GOT3 (cell line): ENCODE measurements at regions not wholly inside any gene's neighbourhood (a gene's known extent, or its start where the extent isn't known, plus 50 kb on each side); places are given as distances from the start of the nearest gene placed in this dataset.

ENCODE experiments used
- DNase-seq: peaks from one replicate; lab custom pipeline; 2025; ENCODE audit warnings: mixed read lengths; lab: John Stamatoyannopoulos, UW

DNA sequence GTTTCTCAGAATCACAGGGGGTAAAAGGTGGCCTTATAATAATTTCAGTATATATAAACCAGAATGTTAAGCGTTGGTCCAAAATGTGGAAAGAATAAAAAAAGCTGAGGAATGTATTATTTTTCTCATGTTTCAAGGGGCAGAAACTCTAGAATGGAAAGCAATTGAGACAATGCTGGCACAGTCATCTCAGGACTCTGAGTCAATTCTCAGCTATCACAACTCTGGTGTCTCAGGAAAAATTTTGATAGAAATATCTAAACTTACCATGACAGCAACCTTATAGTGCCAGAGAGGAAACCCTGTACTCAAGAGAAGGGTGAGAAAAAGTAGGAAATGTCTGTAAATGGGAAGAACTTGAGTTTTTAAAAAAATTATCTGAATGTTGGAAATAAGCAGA is 1189.4 kb upstream of the NUDT12 start:
- DNase-seq, result no peak

GRCh38 chr5:104739905-104740304 is 1177.3 kb upstream of the NUDT12 start:
- DNase-seq, result no peak

- no peak for DNase-seq
These were observed 1176.9 kb upstream of the NUDT12 start for GRCh38 chr5:104739503-104739902.

- no peak for DNase-seq
These were observed 1173.5 kb upstream of the NUDT12 start for GRCh38 chr5:104736073-104736472.

DNA sequence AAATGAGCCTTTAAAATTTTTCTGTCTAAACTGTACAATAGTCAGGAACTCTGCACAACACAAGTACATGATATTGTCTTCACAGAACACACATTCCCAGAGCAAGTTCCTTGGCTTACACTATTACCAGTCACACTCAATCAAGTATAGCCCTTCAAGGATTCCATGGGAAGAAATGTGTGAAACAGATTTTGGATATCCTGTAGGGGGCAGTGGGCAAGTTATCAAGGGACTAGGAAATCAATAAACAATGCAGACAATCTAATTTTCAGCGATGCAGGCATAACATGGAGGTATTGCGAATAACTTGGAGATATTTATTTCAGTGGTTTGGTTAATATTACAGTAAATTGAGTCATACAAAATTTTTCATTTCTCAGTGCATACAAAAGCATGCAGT is 1171.5 kb upstream of the NUDT12 start:
- DNase-seq, result no peak

GRCh38 chr5:104733063-104733669 is 1170.6 kb upstream of the NUDT12 start:
- DNase-seq, result no peak

DNA sequence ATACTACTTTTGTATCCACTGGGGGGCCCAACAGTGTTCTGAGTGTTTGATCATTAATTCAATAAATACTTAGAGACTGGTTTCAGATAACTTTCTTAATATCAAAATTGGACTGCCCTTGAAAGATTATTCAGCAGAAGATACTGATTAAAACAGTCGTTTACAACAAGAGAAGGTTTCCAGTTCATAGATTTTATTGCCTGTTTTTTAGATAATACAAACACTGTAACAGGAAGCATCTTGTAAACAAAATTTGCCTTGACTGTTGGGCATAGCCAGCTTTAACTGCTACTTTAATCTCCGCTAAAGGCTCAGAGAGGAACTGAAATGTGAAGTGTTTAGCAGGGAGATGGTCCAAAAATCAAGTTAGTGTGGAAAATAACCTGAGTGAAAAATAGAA is 1168.7 kb upstream of the NUDT12 start:
- no peak for DNase-seq

DNA sequence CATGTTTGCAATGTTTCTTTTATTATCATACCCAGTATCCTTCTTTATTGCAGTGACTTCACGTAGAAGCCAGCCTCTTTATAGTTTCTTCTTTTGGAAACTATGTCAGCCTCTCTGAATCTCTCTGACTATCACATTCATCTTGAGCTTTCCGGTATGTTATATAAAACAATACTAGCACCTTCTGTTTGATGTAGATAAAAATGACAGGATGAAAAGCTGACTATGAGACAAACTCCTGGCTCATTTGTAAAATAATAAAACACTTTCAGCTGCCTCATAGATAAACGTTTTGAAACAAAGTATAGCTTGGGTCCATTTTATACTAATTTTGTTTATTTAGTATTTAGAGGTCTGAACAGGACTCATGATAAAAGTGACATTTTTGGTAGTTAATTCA is 1145.4 kb upstream of the NUDT12 start:
- DNase-seq, result no peak

DNA sequence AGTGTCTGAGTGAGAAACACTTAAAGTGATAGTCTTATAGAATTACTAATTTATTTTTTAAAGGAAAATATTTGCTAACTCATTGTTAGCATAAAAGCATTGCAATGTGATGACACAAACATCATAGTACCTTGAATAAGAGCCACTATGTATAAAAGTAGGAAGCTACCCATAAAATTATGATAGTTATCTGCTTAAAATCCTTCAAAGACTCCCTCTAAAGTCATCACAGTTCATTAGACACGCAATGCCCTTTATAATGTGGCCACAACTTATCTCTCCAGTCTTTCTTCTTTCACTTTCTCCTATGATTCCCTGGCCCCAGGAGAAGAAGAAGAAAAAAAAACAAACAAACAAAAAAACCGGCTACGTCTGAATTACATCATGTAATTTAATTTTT is 1144.0 kb upstream of the NUDT12 start:
- DNase-seq, result no peak

- DNase-seq, result no peak
These were observed 1139.6 kb upstream of the NUDT12 start for GRCh38 chr5:104702212-104702611.

GRCh38 chr5:104699438-104699837 is 1136.8 kb upstream of the NUDT12 start:
- DNase-seq, result no peak

DNA sequence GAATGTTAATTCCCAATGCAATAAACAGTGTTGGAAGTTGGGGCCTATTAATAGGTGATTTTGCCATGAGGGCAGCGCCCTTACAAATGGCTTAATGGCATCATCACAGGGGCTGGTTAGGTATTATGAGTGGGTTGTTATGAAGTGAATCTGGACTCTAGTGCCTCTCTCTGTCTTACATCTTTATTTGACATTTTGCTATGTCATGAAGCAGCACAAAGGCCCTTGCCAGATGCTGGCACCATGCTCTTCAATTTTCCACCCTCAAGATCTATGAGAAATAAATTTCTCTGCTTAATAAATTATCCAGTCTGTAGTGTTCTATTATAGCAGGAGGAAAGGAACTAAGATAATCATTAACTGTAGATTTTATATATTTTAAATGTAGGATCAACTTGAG is 1098.7 kb upstream of the NUDT12 start:
- DNase-seq, result no peak

DNA sequence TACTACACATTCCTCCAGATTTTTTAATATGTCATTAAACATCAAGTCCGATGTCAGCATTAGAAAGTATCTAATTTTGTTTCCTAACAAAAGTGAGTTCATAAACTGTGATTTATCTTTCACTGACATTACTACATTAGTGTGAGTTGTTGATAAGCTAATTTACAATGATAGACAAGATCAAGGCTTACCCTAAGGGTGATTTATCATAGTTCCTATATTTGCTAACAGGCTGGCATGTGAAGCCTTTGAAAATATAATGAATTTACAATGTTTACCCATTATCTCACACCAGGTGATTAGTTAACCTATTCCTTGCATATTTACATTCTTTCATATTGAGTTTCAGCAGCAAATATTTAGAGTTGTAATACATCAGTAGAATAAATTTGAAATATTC is 1096.9 kb upstream of the NUDT12 start:
- DNase-seq, result no peak

GRCh38 chr5:104652271-104652861 is 1089.8 kb upstream of the NUDT12 start:
- DNase-seq, result no peak

DNA sequence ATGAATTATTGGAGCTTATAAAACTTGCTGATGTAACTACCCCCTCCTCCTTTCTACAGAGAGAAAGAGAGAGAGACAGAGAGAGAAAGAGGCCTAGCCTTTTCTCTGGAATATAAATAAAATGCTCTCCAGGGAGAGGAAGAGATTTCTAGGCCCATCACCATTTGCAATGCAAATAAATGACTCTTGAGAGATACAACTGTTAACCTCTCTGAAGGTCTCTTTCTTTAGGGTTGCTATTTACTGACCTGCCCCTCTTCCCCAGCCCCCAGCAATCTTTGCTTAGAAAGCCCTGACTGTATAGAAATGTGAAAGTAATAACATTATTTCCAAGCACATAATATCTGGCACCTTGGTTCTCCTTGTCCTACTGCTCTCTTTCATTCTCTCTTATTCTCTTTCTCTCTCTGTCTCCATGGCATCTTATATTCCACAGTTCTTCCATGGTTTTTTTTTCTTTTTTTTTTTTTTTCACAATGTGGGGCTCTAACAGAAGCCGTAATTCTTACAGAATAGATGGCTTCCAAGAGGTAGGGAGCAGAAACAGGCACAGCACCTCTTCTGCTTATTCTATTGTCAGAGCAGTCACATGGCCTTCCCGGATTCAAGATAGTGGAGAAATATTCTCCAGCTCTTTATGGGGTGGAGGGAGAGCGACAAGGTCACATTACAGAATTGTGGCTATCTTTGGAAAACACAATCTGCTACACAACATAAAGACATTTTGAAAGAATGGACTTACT is 1087.9 kb upstream of the NUDT12 start:
- no peak for DNase-seq

GRCh38 chr5:104646416-104646815 is 1083.8 kb upstream of the NUDT12 start:
- no peak for DNase-seq

- no peak for DNase-seq
These were observed 1080.7 kb upstream of the NUDT12 start for GRCh38 chr5:104643320-104643719.

DNA sequence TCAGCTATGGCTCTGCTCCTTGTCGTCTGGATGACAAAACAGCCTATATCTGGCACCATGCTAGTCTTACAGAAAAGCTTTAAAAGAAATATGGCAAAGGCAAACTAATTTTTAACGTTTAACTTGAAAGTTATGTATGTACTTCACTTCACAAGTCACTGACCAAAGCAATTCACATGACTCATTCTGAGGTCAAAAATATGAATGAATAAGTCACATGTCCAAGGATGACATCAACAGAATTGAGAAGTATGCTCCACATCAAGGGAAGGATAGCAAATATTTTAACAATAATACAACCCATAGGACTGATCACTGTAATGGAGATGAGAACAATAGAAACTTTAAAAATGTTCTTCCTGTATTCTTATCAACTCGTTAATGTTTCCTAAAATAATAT is 1072.6 kb upstream of the NUDT12 start:
- DNase-seq, result no peak

GRCh38 chr5:104628911-104629310 is 1066.3 kb upstream of the NUDT12 start:
- DNase-seq, result no peak

- no peak for DNase-seq
These were observed 1063.5 kb upstream of the NUDT12 start for GRCh38 chr5:104626122-104626521.

- no peak for DNase-seq
These were observed 1049.4 kb upstream of the NUDT12 start for GRCh38 chr5:104612005-104612404.

DNA sequence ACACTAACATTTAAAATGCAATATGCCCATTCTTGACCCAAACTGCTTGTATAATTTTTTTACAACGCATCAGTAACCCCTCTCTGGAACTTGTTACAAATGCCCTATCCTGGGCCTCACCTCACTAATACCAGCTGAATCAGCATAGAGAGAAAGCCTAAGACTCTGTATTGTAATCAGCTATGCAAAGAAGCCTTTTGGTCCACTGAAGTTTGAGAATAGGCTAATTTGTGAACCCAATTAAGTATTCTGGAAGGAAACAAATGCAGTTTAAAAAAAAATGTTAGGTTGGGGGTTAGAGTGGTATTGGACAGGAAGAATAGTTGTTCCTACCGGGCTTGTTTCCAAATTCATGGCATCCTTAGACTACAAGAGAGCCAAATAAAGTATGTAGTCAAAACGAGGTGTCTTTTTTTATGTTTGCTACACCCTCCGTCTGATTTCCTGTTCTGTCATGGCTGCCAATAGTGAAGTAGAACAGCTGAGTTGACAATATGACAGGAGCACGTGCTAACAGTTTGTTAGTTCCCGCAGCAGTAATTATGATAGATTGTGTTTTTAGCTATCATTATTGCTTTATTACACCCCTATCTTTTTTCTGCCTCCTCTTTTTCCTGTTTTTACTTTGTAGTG is 1048.7 kb upstream of the NUDT12 start:
- DNase-seq, result no peak

DNA sequence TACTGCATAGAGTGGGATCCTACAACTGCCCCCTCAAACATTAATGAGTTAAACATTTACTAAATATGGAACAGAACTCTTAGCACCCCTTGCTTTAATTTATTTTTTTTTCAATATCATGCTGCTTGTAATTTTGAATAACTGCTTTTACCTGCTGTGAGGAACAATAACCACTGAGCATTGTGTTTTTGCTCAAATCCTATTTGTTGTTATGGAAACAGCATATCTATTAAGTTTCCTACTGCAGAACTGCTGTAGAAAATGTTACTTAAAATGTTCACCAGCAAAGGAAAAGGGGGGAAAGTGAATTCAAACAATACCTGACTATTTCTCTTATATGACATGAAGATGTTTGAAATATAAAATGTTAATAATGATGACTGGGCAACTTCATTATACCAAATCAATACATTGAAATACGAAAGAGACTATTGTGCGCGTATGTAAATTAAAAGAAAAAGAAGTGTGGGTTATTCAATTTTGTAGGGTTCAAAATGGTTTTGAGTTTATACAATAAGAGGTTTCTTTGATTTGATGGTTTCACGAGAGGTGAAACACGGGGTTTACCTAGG is 1043.8 kb upstream of the NUDT12 start:
- DNase-seq, result no peak
